GM21526 (cell line): ENCODE measurements at regions not wholly inside any gene's neighbourhood (a gene's known extent, or its start where the extent isn't known, plus 50 kb on each side); places are given as distances from the start of the nearest gene placed in this dataset.
"Not testable (repeated sequence)": the region's sequence is repeated elsewhere in the genome, so short reads cannot be mapped to it uniquely, and the experiment has no call there.

Experiments
- ATAC-seq: cut with Tn5 transposase; IDR thresholded peaks from one replicate; pipeline ENCODE4 v1.9.1; 2021; ENCODE audit warnings: moderate library complexity; ENCODE audit not compliant: unreplicated experiment, low FRiP score

DNA sequence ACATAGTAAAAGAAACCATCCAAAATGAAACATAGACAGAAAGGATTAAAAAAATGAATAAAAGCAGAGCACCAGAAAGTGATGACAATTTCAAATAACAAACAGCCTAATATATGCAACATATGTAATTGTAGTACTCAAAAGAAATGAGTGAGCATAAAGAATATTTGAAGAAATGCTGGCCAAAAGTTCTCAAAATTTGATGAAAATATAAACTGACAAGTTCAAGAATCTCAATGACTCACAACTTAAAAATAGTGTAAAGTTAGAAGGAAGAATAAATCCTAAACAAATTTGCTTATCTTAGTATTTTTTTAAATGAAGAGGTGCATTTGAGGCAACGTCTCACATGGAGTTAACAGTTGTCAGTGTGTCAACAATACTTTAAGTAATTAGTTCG lies 498.9 kb downstream of the SLC6A15 start:
- no peak for ATAC-seq

DNA sequence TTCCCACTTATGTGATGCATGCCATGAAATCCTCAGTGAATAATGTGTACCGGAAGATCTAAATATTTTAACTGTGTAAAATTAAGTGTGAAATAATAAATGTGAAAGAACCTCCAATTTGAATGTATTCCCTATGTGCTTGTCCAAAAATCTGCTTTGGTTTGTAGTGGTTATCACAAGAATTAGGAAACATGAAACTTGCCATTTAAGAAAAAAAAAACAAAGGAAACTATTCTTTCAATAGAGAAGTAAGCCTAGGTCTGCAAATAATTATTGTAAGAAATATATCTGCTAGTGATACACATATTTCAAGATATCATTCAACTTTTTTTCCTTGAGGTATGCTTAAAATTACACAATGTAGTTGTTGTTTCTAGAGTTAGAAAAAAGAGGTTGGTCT lies 500.4 kb downstream of the SLC6A15 start:
- ATAC-seq: no peak

DNA sequence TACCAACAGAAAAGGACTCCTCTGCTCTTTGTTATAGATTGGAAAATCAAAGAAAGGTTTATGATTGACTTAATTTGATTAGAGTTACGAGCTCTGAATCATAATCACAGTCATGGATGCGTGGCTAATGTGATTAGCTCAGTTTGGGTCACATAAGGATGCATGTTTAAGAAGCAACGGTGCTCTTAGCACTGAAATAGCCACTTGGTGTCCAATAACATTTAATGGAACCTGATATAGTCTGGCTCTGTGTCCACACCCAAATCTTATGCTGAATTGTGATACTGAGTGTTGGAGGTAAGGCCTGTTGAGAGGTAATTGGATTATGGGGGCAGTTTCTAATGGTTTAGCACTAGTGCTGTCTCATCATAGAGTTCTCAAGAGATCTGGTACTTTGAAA lies 501.6 kb downstream of the SLC6A15 start:
- no peak for ATAC-seq

DNA sequence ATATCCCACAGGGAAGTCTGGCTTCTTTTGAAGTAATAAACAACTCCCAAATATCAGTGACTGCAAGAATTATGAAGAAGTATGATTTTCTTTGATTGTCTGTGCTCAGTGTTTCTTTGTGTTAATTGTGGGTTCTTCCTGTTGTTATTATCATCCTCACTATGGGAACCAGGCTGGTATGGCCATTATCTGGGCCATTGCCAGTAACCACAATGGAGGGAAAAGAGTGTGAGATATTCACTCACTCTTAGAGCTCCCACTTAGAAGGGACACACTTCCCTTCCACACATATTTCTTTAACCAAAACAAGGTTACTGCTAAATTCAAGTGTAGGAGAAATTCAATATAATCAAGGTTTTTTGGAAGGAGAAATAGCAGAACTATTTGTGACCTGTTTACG lies 503.7 kb downstream of the SLC6A15 start:
- no peak for ATAC-seq

DNA sequence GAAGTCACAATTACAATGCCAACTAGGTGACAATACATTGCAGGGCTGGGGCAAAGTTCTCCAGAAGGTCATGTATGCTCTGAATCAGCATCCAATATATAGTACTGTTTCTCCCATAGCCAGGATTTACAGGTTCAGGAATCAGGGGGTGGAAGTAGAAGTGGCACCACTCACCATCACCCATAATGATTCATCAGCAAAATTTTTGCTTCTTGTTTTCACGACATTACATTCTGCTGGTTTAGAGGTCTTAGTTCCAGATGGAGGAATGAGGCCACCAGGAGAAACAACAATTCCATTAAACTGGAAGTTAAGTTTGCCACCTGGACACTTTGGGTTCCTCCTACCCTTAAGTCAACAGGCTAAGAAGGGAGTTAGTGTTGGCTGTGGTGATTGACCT lies 505.9 kb downstream of the SLC6A15 start:
- ATAC-seq: not testable (repeated sequence)

DNA sequence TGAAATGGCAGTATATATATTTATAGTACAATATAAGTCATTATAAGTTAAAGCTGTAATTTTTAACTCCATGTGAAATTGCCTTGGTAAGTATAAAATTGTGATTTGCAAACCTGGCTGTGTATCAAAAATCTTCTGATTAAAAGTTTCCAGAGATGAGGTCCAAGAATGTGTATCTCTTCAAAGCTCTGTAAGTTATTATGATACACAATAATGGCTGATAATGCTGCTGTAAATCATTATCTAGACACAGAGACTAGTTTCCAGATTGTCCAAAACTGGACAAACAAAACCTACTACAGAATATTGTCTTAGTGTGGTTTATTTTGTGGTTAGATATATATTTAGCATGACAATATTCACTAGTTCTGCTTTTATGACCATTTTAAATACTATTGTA lies 514.8 kb downstream of the SLC6A15 start:
- no peak for ATAC-seq

DNA sequence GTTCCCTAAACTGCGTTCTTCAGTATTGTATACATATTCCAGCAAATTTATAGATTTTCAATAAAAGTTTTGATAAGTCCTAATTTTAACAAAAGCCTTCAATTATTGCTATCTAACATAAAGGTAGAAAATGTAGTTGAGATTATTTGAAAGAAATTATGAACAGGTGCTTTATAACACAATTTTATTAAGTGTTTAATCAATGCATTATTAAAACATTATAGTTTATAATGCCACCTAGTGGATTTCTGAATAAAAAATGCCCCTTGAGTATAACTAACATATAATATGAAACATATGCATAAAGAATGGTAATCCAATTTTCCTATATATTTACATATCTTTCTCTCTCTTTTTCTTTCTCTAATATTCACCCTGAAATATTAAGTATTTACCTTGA lies 515.3 kb downstream of the SLC6A15 start:
- ATAC-seq: no peak

DNA sequence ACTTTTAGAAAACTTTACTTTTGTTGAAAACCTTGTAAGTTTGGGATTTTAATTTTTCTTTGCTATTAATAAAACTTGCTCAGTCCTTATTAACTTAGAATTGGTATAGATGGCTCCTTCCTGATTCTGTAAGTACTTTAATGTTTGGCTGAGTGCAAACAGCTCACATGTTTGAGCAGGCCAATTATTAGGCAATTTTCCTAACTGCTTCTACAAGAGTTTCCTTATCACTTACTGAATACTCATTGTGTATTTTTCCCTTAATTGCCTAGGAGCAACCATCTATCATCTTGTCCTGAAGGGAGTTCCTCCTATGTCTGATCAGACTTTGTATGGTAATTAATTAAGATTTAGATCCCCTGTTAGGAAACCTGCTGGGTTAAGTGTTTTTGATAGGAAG lies 521.4 kb downstream of the SLC6A15 start:
- not testable (repeated sequence) for ATAC-seq

DNA sequence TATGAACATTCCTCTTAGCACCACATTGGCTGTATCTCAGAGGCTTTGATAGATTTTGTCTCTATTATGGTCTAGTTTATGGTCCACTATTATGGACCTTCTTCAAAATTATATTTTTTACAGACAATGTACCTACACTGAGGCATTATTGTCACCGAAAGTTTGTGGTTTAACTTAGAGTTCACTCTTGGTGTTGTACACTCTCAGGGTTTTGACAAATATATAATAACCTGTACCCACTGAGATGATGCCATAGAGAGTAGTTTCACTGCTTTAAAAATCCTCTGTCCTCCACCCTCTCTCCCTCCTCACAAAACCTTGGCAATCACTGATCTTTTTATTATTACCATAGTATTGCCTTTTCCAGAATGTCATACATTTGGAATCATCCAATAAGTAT lies 528.2 kb downstream of the SLC6A15 start:
- no peak for ATAC-seq

DNA sequence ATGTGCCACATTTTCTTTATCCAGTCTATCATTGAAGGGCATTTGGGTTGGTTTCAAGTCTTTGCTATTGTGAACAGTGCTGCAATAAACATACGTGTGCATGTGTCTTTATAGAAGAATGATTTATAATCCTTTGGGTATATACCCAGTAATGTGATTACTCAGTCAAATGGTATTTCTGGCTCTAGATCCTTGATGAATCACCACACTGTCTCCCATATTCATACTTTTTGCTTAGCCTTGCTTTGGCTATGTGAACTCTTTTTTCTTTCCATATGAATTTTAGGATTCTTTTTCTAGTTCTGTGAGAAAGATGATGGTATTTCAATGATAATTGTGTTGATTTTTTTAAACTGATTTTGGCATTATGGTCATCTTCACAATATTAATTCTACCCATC lies 530.1 kb downstream of the SLC6A15 start:
- not testable (repeated sequence) for ATAC-seq

DNA sequence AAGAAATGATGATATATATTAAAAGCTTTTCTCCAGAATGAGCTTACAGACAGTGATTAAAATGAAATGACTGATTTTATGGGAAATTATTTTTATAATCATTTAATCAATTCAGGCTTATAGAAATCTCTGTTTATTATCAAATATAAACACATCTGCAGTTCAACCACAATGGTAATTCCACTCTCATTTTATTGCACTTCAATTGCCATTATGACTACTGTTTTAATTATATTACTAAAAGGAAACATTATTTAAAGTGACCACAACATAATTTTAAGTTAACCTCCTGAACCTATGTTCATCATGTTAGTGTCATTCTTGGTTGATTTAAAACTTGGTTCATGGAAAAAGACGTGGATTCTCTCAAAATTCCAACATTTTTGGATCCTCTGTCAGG lies 536.3 kb downstream of the SLC6A15 start:
- no peak for ATAC-seq

DNA sequence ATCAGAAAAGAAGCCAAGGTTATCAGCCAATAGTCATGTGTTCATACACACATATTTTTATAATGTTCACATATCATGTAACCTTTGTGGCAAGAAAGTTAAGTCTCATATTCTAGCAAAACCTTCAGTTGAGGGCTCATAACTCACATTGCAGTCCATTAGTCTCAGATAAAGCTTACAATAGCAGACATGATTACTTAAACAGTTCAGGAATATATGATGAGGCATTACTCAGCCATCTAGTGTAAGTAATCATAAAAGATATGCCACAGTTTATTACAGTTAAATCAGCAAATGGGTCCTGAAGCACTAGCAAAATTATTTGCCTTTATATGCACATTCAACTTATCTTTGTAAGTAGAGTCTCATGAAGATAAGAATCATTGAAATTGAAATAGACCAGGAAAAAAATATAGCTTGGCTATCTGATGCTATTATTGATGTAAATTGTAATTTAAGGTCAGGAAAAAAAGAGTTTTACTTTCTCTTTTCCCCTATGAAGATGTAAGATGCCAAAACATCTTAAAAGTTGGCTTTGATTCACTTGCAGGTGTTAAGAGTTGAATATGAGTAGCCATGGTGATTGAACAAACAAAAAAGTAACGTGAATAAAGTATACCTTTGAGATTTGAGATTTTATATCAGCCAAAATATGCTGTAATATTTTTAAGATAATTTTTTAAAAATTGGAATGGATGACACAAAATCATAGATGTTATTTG lies 537.0 kb downstream of the SLC6A15 start:
- no peak for ATAC-seq

DNA sequence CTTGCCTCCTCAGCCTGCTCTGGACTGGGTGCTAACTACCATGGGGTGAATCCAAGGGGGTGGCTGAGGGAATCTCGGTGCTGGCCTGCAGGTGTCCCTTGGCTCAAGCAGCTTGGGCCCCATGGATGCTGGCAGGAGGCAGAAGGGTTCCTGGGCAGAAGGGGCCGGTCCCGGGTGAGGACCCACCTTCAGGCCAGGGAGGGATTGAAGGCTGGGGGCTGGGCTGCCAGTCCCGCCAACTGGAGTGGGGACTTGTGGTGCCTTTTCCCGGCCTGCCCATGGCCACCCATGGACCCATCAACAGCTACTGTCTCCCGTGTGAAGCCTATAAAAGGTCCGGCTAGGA lies 550.1 kb downstream of the SLC6A15 start:
- no peak for ATAC-seq

DNA sequence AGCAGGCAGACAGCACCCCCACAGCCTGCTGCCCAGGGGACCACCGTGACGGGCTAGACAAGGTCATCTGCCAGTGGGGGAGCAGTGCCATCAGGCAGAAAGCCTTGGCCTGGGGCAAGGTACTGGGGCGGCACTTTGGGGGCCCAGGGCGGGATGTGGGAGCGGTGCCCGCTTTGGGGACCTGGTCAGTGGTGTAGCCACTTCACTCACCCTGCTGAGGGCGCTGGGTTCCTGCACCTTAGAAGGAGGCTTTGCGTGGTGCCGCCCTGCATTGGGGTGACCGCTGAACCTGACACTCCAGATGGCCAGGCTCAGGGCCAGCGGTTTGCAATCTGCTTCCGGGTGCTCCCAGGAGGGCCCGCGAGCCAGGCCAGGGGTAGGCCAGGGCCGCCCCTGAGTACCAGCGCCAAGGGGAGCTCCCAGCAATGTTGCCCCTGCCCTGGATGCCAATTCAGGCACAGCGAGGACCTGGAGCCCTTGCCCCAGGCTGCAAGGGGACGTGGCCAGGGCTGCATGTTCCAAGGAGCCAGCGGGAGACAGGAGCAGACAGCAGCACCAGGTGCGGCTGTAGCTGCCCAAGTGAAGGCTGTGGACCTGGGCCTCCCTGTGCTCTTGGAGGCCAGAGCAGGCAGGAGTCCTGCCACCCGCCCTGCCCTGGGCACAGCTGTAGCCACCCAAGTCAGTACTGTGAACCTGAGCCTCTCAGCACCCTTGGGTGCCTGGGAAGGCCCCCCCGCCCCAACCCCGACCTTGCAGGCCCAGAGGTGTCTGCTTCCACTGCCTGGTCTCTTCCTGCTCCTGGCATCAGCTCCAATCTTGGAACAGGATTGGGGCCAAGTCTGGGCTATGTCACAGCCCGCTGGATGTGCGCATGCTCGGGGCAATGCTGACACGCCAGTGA lies 550.7 kb downstream of the SLC6A15 start:
- no peak for ATAC-seq

DNA sequence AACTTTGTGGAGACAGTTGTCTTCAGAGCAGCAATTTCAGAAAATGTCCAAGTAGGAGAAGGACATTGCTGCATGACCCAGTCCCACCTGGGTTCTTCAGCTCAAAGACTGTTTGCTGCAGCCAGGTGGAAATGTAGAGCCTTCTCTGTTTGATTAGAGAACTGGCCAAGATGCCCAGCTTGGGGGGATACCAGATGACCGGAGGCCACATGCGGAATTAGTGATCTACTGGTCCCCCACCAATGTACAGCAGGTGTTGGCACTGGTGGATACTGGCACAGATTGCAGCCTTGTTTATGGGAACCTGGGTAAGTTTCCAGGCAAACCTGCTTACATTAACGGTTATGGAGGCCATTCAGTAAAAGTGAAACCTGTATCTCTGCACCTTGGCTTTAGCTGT lies 555.3 kb downstream of the SLC6A15 start:
- ATAC-seq: no peak

DNA sequence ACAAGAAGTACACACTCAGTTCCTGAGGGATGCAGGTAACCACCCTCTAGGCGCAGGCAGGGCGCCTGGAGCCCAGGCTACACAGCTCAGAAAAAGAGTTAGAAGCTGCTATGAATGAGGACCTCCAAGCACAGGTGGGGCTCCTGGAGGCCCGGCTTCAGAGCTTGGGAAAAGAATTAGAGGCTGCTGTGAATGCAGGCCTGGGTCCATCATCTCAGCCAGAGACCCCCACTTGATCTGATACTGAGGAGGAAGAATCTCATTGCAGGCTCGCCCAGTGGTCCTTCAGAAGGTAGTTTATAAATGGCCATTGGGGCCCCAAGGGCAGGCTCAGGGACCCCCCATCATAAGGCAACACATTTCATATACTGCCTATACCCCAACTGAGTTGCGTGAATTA lies 556.4 kb downstream of the SLC6A15 start:
- no peak for ATAC-seq

DNA sequence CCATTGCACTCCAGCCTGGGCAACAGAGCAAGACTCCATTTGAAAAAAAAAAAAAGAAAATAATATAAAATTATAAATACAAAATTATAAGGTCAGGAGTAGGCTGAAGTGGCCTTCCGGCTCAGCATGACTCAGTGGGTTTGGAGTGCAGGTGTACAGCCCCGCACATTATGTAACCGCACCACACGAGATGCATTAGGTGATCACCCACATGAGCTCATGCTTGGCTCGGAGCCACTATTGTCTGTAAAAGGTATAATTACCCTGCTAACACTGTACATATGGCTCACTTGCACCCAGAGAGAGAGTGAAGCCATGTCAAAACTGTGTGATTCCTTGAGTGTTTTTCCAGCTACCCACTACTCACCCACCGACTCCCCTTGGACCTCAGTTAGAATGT lies 557.0 kb downstream of the SLC6A15 start:
- ATAC-seq: no peak

DNA sequence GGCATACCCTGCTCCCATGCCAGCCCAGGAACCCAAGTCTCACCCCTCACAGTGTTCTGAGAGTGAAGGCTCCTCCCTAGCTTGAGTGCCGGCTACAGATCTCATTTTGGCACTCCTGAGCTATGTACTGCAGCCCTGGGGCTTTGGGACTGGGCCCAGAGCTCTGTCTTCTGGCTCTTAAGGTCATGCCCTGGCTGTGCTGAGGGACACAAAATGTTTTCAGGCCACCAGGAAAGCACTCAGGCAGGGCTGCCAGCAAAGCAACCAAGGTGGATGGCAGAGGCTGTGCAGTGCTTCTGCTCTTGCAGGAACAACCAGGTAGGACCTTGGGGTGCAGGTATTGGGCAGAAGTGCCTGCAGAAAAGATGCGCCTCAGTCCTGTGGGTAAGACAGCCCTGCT lies 564.0 kb downstream of the SLC6A15 start:
- no peak for ATAC-seq

DNA sequence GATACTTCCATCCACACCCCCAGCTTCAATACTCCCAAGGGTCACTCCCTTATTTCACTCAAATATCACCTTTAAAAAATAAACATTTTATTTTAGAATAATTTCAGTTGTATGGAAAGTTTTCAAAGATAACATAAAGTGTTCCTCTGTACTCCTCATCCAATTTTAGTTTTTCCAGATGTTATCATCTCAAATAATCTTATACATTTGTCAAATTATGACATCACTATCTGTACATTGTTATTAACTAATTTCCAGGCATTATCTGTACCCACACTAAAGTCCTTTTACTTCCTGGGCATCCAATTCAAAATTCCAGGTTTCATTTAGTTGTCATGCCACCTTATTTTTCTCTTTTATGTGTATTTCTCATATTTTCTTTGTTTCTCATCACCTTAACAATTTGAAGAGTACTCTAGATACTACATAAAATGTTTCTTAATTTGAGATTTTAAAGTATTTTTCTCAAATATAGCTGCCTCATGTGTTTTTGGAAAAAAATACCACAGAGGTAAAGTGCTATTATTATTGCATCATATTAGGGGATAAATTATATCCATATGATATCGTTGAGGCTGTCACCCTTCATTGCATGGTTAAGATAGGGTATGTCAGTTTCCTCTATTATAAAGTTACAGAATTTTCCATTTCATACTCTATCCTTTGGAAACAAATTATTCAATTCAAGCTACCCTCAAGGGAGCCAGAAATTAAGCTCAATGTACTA lies 571.0 kb downstream of the SLC6A15 start:
- no peak for ATAC-seq

DNA sequence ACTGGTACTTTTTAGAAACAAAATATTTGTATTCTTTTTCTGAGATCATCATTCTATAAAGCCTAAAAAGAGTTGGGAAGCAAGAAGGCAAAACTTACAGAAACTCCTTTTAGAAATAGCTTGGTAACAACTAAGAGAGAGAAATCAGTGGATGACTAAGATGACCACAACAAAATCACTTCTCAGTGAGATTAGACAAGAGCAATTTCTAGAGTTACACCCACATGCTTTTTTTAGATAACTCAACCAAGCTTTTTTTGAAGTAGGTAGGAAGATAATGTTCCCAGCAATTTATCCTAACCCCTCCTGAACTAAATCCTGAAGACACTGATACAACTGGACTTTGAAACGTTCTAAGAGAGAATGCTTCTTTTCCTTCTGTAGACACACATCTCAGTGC lies 576.4 kb downstream of the SLC6A15 start:
- no peak for ATAC-seq

DNA sequence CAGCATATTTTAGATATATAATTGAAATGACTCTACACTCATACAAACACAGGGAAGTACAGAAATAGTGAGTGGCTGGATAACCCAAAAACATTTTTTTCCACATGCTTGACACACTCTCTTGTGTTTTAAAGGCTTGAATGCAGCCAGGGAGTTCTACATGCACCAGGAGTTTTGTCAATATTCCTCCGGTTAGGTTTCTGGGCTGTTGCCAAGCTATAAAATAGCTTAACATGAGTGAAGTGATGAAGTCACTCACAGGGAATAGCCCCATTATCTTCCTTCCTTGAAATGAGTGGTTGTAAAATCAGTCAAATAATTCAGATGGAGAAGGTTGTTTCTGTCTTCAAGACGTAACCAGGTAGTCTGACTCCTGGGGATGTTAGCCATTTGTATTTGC lies 582.7 kb downstream of the SLC6A15 start:
- ATAC-seq: no peak
